Adrenal gland (tissue), 5 donors: ENCODE measurements at regions not wholly inside any gene's neighbourhood (a gene's known extent, or its start where the extent isn't known, plus 50 kb on each side); places are given as distances from the start of the nearest gene placed in this dataset.

Source experiments
- POLR2A ChIP-seq, 2 donors: fragments of 450-650 bp; IDR thresholded peaks; one replicate each; pipeline ENCODE4 v1.6.1; 2017; ENCODE audit warnings: antibody characterized with exemption in 2 of 2, mild to moderate bottlenecking in 2 of 2, moderate library complexity in 1 of 2
- TF ChIP-seq, protein P1 (sequence below), 6 experiments: fragments of 450-650 bp in 4 of 6; fragments of 200-600 bp in 2 of 6; sonication (generic) in 1 of 6; IDR thresholded peaks; 1 replicate in 5 of 6; 2 replicates in 1 of 6; pipeline versions ENCODE4 v1.5.1 to v1.8.0; 2016 to 2021; ENCODE audit warnings: antibody characterized with exemption in 6 of 6, mild to moderate bottlenecking in 2 of 6, moderate library complexity in 1 of 6
- donor health status: DM: no; HTN: no; CAD: no.

DNA sequence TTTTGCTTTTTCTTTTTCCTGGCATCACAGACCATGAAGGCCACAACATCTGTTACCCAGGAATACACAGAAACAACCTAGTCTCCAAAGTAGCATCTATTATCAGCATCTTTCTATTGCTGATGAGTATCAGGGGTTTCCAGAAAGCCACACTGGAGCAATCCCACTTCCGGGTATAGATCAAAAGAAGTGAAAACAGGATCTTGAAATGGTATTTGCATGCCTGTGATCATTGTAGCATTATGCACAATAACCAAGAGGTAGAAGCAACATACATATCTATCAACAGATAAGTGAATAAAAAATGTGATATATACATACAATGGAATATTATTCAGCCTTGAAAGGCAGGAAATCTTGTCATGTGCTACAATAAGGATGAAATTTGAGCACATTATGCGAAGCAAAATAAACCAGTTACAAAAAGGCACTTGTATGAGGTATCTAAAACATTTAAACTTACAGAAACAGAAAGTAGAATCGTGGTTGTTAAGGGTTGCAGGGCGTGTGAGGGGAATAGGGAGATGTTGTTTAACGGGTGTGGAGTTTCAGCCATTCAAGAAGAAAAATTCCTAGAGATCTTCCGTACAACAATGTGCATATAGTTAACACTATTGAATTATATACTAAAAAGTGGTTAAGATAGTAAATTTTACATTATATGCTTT, 115.1 kb downstream of the KCNE4 start:
- TF ChIP-seq, protein P1, sequence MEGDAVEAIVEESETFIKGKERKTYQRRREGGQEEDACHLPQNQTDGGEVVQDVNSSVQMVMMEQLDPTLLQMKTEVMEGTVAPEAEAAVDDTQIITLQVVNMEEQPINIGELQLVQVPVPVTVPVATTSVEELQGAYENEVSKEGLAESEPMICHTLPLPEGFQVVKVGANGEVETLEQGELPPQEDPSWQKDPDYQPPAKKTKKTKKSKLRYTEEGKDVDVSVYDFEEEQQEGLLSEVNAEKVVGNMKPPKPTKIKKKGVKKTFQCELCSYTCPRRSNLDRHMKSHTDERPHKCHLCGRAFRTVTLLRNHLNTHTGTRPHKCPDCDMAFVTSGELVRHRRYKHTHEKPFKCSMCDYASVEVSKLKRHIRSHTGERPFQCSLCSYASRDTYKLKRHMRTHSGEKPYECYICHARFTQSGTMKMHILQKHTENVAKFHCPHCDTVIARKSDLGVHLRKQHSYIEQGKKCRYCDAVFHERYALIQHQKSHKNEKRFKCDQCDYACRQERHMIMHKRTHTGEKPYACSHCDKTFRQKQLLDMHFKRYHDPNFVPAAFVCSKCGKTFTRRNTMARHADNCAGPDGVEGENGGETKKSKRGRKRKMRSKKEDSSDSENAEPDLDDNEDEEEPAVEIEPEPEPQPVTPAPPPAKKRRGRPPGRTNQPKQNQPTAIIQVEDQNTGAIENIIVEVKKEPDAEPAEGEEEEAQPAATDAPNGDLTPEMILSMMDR (IDR thresholded peaks at IDR 0.05), result no peak
- no peak for TF ChIP-seq POLR2A (IDR thresholded peaks at IDR 0.05)
